CD4-positive, alpha-beta T cell (primary cell): ENCODE measurements at regions not wholly inside any gene's neighbourhood (a gene's known extent, or its start where the extent isn't known, plus 50 kb on each side); places are given as distances from the start of the nearest gene placed in this dataset.

ENCODE experiments used
- ATAC-seq: fragments of 200-7000 bp; cut with Tn5 transposase; one replicate; pipeline ENCODE4 v1.10.0; 2022; ENCODE audit warnings: mild to moderate bottlenecking; ENCODE audit not compliant: poor library complexity
- CTCF ChIA-PET: fragments of 350-600 bp; sonication (Branson Sonifier 250); formaldehyde crosslinking; loops from one replicate; lab custom pipeline; 2021; ENCODE audit warnings: antibody characterized with exemption, inconsistent platforms; lab: Charles Lee
- POLR2A ChIA-PET: fragments of 350-600 bp; sonication (Branson Sonifier 250); formaldehyde crosslinking; loops from one replicate; lab custom pipeline; 2021; ENCODE audit warnings: antibody characterized with exemption, inconsistent platforms; lab: Charles Lee
- DNase-seq, 14 experiments: peaks; one replicate each; pipeline ENCODE4 v3.0.0-alpha.2; 2013 to 2020; ENCODE audit warnings: mixed read lengths in 2 of 14
- H3K27ac ChIP-seq, 2 donors: one replicate each; pipeline versions ENCODE4 v1.5.1 to v1.7.0; 2013; ENCODE audit warnings: low read length in 2 of 2, low read depth in 1 of 2, mild to moderate bottlenecking in 1 of 2
- H3K27me3 ChIP-seq, 2 experiments: 1 replicate in 1 of 2; 2 replicates in 1 of 2; pipeline versions ENCODE4 v1.6.1 to v1.7.0; 2013; ENCODE audit warnings: low read length in 2 of 2, control low read depth in 1 of 2, mild to moderate bottlenecking in 1 of 2, moderate library complexity in 1 of 2; ENCODE audit not compliant: insufficient read depth in 2 of 2, control insufficient read depth in 1 of 2
- H3K36me3 ChIP-seq: one replicate; pipeline ENCODE4 v1.6.1; 2013; ENCODE audit warnings: low read length, control low read depth; ENCODE audit not compliant: insufficient read depth
- H3K4me1 ChIP-seq: one replicate; pipeline ENCODE4 v1.6.1; 2013; ENCODE audit warnings: low read length, control low read depth; ENCODE audit not compliant: insufficient read depth
- H3K4me3 ChIP-seq: one replicate; pipeline ENCODE4 v1.5.1; 2013; ENCODE audit warnings: mild to moderate bottlenecking, low read length, moderate library complexity
- H3K9me3 ChIP-seq, 2 experiments: 1 replicate in 1 of 2; 2 replicates in 1 of 2; pipeline versions ENCODE4 v1.6.1 to v1.7.0; 2013; ENCODE audit warnings: low read length in 2 of 2, mild to moderate bottlenecking in 2 of 2, control low read depth in 1 of 2, moderate library complexity in 1 of 2; ENCODE audit not compliant: control insufficient read depth in 1 of 2, insufficient read depth in 1 of 2
- H3K27ac Mint-ChIP-seq: one replicate; pipeline ENCODE4 v1.8.0; 2020; ENCODE audit warnings: mixed read lengths
- H3K27me3 Mint-ChIP-seq: one replicate; pipeline ENCODE4 v1.8.0; 2021; ENCODE audit warnings: mixed read lengths
- H3K36me3 Mint-ChIP-seq: one replicate; pipeline ENCODE4 v1.8.0; 2021; ENCODE audit warnings: low read depth, mixed read lengths
- H3K4me1 Mint-ChIP-seq: one replicate; pipeline ENCODE4 v1.8.0; 2021; ENCODE audit warnings: low read depth, mixed read lengths
- H3K4me3 Mint-ChIP-seq: one replicate; pipeline ENCODE4 v1.8.0; 2020; ENCODE audit warnings: mild to moderate bottlenecking, mixed read lengths
- H3K9me3 Mint-ChIP-seq: one replicate; pipeline ENCODE4 v1.8.0; 2020; ENCODE audit warnings: mixed read lengths
- intact Hi-C, 2 experiments: fragments of 100-400 bp; cut with DNase I in 1 of 2; cut with micrococcal nuclease in 1 of 2; formaldehyde crosslinking; loops; one replicate each; pipeline versions ENCODE4 v1.15.1 to v1.9.0; 2023 to 2025; cut with DNase I, micrococcal nuclease
- TF ChIP-seq, protein P1 (sequence below): fragments of 200-600 bp; IDR thresholded peaks from one replicate; pipeline ENCODE4 v1.8.0; 2022; ENCODE audit warnings: antibody characterized with exemption, mild to moderate bottlenecking

DNA sequence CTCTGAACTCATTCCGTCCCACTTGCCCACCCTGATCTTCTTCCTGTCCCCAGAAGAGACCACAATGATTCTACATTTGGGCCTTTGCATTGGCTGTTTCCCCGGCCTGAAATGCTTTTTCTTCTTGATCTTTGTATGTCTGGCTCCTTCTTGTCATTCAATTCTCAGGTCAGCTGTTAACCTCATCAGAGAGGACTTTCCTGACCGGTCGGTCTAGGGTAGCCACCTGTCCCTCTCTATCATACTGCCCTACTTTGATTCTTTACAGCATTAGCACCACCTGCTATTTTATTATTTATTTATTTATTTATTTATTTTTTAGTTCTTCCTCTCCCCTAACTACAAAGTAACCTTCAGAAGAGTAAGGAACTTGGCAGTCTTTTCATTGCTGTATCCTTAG is 84.3 kb downstream of the DYRK2 start:
- POLR2A ChIA-PET = interaction anchor here (0.9 to 1.3 kb wide), 2 partner anchors 43 to 142 kb away, joined by 3 read pairs; no protein-coding TSS in a partner anchor
- no peaks in the 10 kb centered on the region for H3K9me3 Mint-ChIP-seq
- TF ChIP-seq, protein P1, sequence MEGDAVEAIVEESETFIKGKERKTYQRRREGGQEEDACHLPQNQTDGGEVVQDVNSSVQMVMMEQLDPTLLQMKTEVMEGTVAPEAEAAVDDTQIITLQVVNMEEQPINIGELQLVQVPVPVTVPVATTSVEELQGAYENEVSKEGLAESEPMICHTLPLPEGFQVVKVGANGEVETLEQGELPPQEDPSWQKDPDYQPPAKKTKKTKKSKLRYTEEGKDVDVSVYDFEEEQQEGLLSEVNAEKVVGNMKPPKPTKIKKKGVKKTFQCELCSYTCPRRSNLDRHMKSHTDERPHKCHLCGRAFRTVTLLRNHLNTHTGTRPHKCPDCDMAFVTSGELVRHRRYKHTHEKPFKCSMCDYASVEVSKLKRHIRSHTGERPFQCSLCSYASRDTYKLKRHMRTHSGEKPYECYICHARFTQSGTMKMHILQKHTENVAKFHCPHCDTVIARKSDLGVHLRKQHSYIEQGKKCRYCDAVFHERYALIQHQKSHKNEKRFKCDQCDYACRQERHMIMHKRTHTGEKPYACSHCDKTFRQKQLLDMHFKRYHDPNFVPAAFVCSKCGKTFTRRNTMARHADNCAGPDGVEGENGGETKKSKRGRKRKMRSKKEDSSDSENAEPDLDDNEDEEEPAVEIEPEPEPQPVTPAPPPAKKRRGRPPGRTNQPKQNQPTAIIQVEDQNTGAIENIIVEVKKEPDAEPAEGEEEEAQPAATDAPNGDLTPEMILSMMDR = no peak

DNA sequence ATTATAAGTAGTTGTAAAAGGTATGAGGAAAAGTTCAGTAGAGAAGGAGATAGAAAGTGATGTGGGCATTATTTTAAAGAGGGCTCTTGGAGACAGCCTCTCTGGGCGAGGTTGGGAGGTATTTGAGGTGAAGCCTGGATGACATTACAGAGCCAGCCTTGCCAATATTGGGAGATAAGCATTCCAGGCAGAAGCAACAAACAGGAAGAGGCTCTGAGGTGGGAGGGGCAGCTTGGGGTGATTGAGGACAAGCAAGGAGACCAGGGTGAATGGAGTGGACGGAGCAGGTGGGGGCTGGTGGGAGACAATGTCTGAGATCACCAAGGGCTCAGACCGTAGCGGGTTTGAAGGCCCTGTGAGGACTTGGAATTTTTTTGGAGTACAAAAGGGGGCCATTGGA is 87.3 kb downstream of the DYRK2 start:
- TF ChIP-seq, protein P1 = no peak
- ChIA-PET POLR2A (no interaction called here), CTCF (no interaction called here)
- no peaks in the 10 kb centered on the region for H3K27me3 Mint-ChIP-seq
- ATAC-seq (no peak), DNase-seq (no peak)
- Histone ChIP-seq H3K4me1 (no peaks in the 10 kb centered on the region), H3K27me3 (no peaks in the 10 kb centered on the region), H3K36me3 (no peaks in the 10 kb centered on the region), H3K27ac (no peak overlapping the region), H3K4me3 (no peak overlapping the region), H3K9me3 (no peaks in the 10 kb centered on the region)
- intact Hi-C loops = no loop called here
- H3K27ac Mint-ChIP-seq = no peak overlapping the region
- no peaks in the 10 kb centered on the region for H3K9me3 Mint-ChIP-seq
- H3K4me1 Mint-ChIP-seq = no peaks in the 10 kb centered on the region
- no peaks in the 10 kb centered on the region for H3K36me3 Mint-ChIP-seq
- H3K4me3 Mint-ChIP-seq = no peak overlapping the region

More for the DNA sequence above, 84.3 kb downstream of the DYRK2 start:
- no peaks in the 10 kb centered on the region for H3K27me3 Mint-ChIP-seq
- H3K27ac Mint-ChIP-seq = no peak overlapping the region
- Histone ChIP-seq H3K4me3 (no peak overlapping the region), H3K36me3 (no peaks in the 10 kb centered on the region), H3K27me3 (no peaks in the 10 kb centered on the region), H3K4me1 (no peaks in the 10 kb centered on the region), H3K27ac (no peak overlapping the region), H3K9me3 (no peaks in the 10 kb centered on the region)
- no peak for ATAC-seq
- H3K4me3 Mint-ChIP-seq = no peak overlapping the region
- intact Hi-C loops = no loop called here
- no peak for DNase-seq
- H3K36me3 Mint-ChIP-seq = no peaks in the 10 kb centered on the region
- no peaks in the 10 kb centered on the region for H3K4me1 Mint-ChIP-seq
- CTCF ChIA-PET = no interaction called here

DNA sequence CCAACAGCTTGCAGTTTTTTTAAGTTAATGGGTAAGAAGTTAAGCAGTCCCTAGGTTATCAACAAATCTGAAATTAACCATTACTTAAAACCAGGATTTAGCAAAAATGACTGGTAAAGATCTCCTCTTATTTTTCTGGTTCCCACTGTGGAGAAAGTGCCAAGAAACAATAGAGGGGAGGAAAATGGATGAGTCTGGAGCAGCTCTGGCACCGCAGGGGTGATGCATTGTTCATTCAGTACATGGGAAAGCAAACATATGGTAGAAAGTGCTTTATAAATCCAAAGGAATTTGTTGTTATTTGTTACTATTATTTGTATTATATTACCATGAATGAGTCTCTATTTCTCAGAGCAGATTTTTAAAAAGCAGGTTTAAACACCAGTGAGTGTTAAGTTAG is 92.2 kb downstream of the DYRK2 start:
- Mint-ChIP-seq H3K4me3 (no peak overlapping the region), H3K9me3 (no peaks in the 10 kb centered on the region), H3K36me3 (no peaks in the 10 kb centered on the region), H3K27me3 (no peaks in the 10 kb centered on the region), H3K27ac (no peak overlapping the region), H3K4me1 (no peaks in the 10 kb centered on the region)
- no peak overlapping the region for H3K27ac ChIP-seq
- H3K27me3 ChIP-seq = no peaks in the 10 kb centered on the region
- ATAC-seq (no peak), DNase-seq (no peak)
- H3K4me3 ChIP-seq = no peak overlapping the region
- ChIA-PET POLR2A (no interaction called here), CTCF (no interaction called here)
- intact Hi-C loops = no loop called here
- TF ChIP-seq, protein P1 = no peak
- H3K9me3 ChIP-seq = no peaks in the 10 kb centered on the region
- H3K36me3 ChIP-seq = no peaks in the 10 kb centered on the region
- no peaks in the 10 kb centered on the region for H3K4me1 ChIP-seq
